ENCODE measurements at regions not wholly inside any gene's neighbourhood (a gene's known extent, or its start where the extent isn't known, plus 50 kb on each side); places are given as distances from the start of the nearest gene placed in this dataset.
"Not testable (repeated sequence)": the region's sequence is repeated elsewhere in the genome, so short reads cannot be mapped to it uniquely, and the experiment has no call there.

- DNase-seq: no peak
Measured at GRCh38 chr2:153420394-153420793, 58.2 kb downstream of the RPRM start.

GRCh38 chr2:153417077-153417476, 61.5 kb downstream of the RPRM start:
- DNase-seq: no peak

- no peak for DNase-seq
Measured at GRCh38 chr2:153416071-153416470, 62.5 kb downstream of the RPRM start.

GRCh38 chr2:153408710-153409385, 69.7 kb downstream of the RPRM start:
- no peak for DNase-seq

- no peak for DNase-seq
Measured at GRCh38 chr2:153405196-153405595, 73.4 kb downstream of the RPRM start.

GRCh38 chr2:153404792-153405191, 73.8 kb downstream of the RPRM start:
- DNase-seq: no peak

GRCh38 chr2:153403940-153404339, 74.6 kb downstream of the RPRM start:
- DNase-seq: no peak

- DNase-seq: not testable (repeated sequence)
Measured at GRCh38 chr2:153403352-153403751, 75.2 kb downstream of the RPRM start.

- no peak for DNase-seq
Measured at GRCh38 chr2:153394686-153395085, 83.9 kb downstream of the RPRM start.

GRCh38 chr2:153394247-153394646, 84.3 kb downstream of the RPRM start:
- DNase-seq: no peak

GRCh38 chr2:153393518-153393917, 85.0 kb downstream of the RPRM start:
- DNase-seq: no peak

- DNase-seq: no peak
Measured at GRCh38 chr2:153391131-153391530, 87.4 kb downstream of the RPRM start.

GRCh38 chr2:153388246-153388645, 90.3 kb downstream of the RPRM start:
- peak; percentile 6 for DNase-seq

- no peak for DNase-seq
Measured at GRCh38 chr2:153387203-153387602, 91.4 kb downstream of the RPRM start.

- peak; percentile 3 for DNase-seq
Measured at GRCh38 chr2:153386481-153386897, 92.1 kb downstream of the RPRM start.

- no peak for DNase-seq
Measured at GRCh38 chr2:153373510-153374279, 104.9 kb downstream of the RPRM start.

GRCh38 chr2:153360239-153360638, 118.3 kb downstream of the RPRM start:
- DNase-seq: no peak

GRCh38 chr2:153354377-153354776, 124.2 kb downstream of the RPRM start:
- no peak for DNase-seq

- DNase-seq: no peak
Measured at GRCh38 chr2:153349603-153350002, 129.0 kb downstream of the RPRM start.

- DNase-seq: no peak
Measured at GRCh38 chr2:153347818-153348495, 130.6 kb downstream of the RPRM start.

GRCh38 chr2:153320879-153321278, 157.7 kb downstream of the RPRM start:
- no peak for DNase-seq

- no peak for DNase-seq
Measured at GRCh38 chr2:153311432-153311831, 167.1 kb downstream of the RPRM start.

GRCh38 chr2:153308466-153308865, 170.1 kb downstream of the RPRM start:
- DNase-seq: no peak

- no peak for DNase-seq
Measured at GRCh38 chr2:153307223-153307622, 171.3 kb downstream of the RPRM start.

All from fibroblast of skin of back (primary cell).